Transverse colon (tissue), 4 donors: ENCODE measurements at regions not wholly inside any gene's neighbourhood (a gene's known extent, or its start where the extent isn't known, plus 50 kb on each side); places are given as distances from the start of the nearest gene placed in this dataset.

ENCODE experiments used
- CTCF ChIP-seq, 5 experiments: fragments of 200-600 bp in 3 of 5; fragments of 450-650 bp in 2 of 5; sonication (generic) in 3 of 5; IDR thresholded peaks; 1 replicate in 2 of 5; 2 replicates in 3 of 5; pipeline ENCODE4 v1.5.1; 2016 to 2017; ENCODE audit warnings: antibody characterized with exemption in 5 of 5, inconsistent platforms in 3 of 5, mild to moderate bottlenecking in 2 of 5, moderate library complexity in 1 of 5
- EP300 ChIP-seq: sonication (generic); formaldehyde crosslinking; IDR thresholded peaks from one replicate; pipeline ENCODE4 v1.6.1; 2017; ENCODE audit warnings: antibody characterized with exemption, low read depth
- POLR2A ChIP-seq: fragments of 450-650 bp; IDR thresholded peaks from one replicate; pipeline ENCODE4 v1.6.1; 2016; ENCODE audit warnings: antibody characterized with exemption, mild to moderate bottlenecking, moderate library complexity
- POLR2AphosphoS5 ChIP-seq, 3 donors: sonication (generic); formaldehyde crosslinking; IDR thresholded peaks; one replicate each; pipeline ENCODE4 v1.6.1; 2016; ENCODE audit warnings: antibody characterized with exemption in 3 of 3

DNA sequence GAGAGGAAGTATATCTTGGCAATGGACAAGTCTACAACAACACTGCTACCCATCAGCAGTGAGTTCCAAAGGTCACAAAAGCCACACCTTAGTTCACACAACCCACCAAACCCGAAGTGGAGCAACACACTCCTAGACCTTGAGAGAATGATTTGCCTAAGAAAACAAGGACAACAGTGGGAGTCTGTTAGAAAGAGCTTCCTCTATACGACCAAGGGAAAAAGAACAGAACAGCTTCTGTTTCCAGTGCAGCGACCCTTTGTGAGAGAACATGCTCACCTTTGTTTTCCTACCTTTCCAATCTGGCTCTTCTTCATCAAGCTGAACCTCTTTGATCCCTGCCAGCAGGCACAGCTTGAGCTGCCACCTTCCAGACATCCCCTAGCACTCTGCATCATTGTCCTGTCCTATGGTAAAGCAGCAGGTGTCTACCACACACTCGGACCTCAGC, 56.7 kb upstream of the PALMD start:
- TF ChIP-seq POLR2AphosphoS5 (IDR thresholded peaks at IDR 0.05) (no peak), CTCF (IDR thresholded peaks at IDR 0.05) (no peak), POLR2A (no peak), EP300 (no peak)
